ENCODE measurements at regions not wholly inside any gene's neighbourhood (a gene's known extent, or its start where the extent isn't known, plus 50 kb on each side); places are given as distances from the start of the nearest gene placed in this dataset.

DNA sequence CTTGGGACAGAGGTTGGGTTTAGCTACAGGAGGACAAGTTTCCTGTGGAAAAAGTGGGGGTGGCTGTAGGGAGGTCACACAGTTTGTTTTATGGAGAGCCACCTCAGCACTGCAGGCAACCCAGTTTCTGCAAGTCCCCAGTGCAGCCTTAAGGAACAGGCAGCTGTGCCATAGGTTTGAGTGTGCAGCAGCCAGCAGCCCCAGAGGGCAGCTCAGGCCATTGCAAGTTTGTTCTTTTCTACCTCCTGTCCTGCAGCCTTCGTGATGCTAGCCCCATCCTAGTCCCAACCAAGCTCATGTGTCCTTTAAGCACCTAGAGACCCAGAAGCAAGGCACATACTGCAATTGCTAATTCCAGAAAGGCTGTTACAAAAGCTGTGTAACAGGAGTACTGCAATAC lies 58.8 kb downstream of the ZBTB9 start:
- TF ChIP-seq EP300 (IDR thresholded peaks at IDR 0.05) = no peak
- TF ChIP-seq, protein P1, sequence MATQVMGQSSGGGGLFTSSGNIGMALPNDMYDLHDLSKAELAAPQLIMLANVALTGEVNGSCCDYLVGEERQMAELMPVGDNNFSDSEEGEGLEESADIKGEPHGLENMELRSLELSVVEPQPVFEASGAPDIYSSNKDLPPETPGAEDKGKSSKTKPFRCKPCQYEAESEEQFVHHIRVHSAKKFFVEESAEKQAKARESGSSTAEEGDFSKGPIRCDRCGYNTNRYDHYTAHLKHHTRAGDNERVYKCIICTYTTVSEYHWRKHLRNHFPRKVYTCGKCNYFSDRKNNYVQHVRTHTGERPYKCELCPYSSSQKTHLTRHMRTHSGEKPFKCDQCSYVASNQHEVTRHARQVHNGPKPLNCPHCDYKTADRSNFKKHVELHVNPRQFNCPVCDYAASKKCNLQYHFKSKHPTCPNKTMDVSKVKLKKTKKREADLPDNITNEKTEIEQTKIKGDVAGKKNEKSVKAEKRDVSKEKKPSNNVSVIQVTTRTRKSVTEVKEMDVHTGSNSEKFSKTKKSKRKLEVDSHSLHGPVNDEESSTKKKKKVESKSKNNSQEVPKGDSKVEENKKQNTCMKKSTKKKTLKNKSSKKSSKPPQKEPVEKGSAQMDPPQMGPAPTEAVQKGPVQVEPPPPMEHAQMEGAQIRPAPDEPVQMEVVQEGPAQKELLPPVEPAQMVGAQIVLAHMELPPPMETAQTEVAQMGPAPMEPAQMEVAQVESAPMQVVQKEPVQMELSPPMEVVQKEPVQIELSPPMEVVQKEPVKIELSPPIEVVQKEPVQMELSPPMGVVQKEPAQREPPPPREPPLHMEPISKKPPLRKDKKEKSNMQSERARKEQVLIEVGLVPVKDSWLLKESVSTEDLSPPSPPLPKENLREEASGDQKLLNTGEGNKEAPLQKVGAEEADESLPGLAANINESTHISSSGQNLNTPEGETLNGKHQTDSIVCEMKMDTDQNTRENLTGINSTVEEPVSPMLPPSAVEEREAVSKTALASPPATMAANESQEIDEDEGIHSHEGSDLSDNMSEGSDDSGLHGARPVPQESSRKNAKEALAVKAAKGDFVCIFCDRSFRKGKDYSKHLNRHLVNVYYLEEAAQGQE (IDR thresholded peaks at IDR 0.05) = no peak
- TF ChIP-seq, protein P2, sequence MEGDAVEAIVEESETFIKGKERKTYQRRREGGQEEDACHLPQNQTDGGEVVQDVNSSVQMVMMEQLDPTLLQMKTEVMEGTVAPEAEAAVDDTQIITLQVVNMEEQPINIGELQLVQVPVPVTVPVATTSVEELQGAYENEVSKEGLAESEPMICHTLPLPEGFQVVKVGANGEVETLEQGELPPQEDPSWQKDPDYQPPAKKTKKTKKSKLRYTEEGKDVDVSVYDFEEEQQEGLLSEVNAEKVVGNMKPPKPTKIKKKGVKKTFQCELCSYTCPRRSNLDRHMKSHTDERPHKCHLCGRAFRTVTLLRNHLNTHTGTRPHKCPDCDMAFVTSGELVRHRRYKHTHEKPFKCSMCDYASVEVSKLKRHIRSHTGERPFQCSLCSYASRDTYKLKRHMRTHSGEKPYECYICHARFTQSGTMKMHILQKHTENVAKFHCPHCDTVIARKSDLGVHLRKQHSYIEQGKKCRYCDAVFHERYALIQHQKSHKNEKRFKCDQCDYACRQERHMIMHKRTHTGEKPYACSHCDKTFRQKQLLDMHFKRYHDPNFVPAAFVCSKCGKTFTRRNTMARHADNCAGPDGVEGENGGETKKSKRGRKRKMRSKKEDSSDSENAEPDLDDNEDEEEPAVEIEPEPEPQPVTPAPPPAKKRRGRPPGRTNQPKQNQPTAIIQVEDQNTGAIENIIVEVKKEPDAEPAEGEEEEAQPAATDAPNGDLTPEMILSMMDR (IDR thresholded peaks at IDR 0.05) = no peak
- no peak for TF ChIP-seq RAD21 (conservative IDR thresholded peaks at IDR 0.05 in 1 of 2, IDR thresholded peaks at IDR 0.05 in 1 of 2)
- no peak for TF ChIP-seq MAFK (IDR thresholded peaks at IDR 0.05; ENCODE audit: partially characterized antibody)
- TF ChIP-seq POLR2A (IDR thresholded peaks at IDR 0.05; ENCODE audit: low read length) = no peak
- TF ChIP-seq CHD2 (IDR thresholded peaks at IDR 0.05; ENCODE audit: low read length, partially characterized antibody) = no peak

Data from A549 (cell line).